B cell (primary cell): ENCODE measurements at regions not wholly inside any gene's neighbourhood (a gene's known extent, or its start where the extent isn't known, plus 50 kb on each side); places are given as distances from the start of the nearest gene placed in this dataset.

ENCODE experiments used
- ATAC-seq: fragments of 200-7000 bp; cut with Tn5 transposase; one replicate; pipeline ENCODE4 v1.10.0; 2021; ENCODE audit warnings: low read depth, mild to moderate bottlenecking, moderate number of reproducible peaks, moderate library complexity
- CTCF ChIA-PET: fragments of 350-600 bp; sonication (Branson Sonifier 250); formaldehyde crosslinking; loops from one replicate; lab custom pipeline; 2021; ENCODE audit warnings: antibody characterized with exemption, inconsistent platforms; lab: Charles Lee
- POLR2A ChIA-PET: fragments of 350-600 bp; sonication (Branson Sonifier 250); formaldehyde crosslinking; loops from one replicate; lab custom pipeline; 2021; ENCODE audit warnings: antibody characterized with exemption; lab: Charles Lee
- DNase-seq: peaks from one replicate; pipeline ENCODE4 v3.0.0; 2013
- H2AFZ ChIP-seq: 2 replicates; pipeline ENCODE4 v1.6.1; 2012; ENCODE audit warnings: mild to moderate bottlenecking, low read depth, low read length; ENCODE audit not compliant: insufficient read depth, poor library complexity, severe bottlenecking
- H3K27ac ChIP-seq, 2 donors: 1 replicate in 1 of 2; 2 replicates in 1 of 2; pipeline ENCODE4 v1.5.1; 2012 to 2013; ENCODE audit warnings: low read length in 2 of 2, mild to moderate bottlenecking in 2 of 2, moderate library complexity in 1 of 2
- H3K27me3 ChIP-seq, 4 experiments: fragments of 200-600 bp in 1 of 4; sonication (generic) in 1 of 4; replicated peaks in 1 of 4; 1 replicate in 2 of 4; 2 replicates in 2 of 4; pipeline versions ENCODE4 v1.6.1 to v1.7.0; 2013 to 2016; ENCODE audit warnings: low read length in 3 of 4, mild to moderate bottlenecking in 2 of 4, mixed read lengths in 1 of 4, moderate library complexity in 1 of 4; ENCODE audit not compliant: insufficient read depth in 4 of 4, control insufficient read depth in 3 of 4; ENCODE audit errors: control extremely low read depth in 1 of 4
- H3K36me3 ChIP-seq, 2 experiments: replicated peaks in 1 of 2; 1 replicate in 1 of 2; 2 replicates in 1 of 2; pipeline versions ENCODE4 v1.6.1 to v1.7.1; 2013; ENCODE audit warnings: low read length in 1 of 2; ENCODE audit not compliant: insufficient read depth in 2 of 2, control insufficient read depth in 1 of 2; ENCODE audit errors: control extremely low read depth in 1 of 2, extremely low read depth in 1 of 2
- H3K4me1 ChIP-seq, 2 donors: fragments of 200-600 bp in 1 of 2; sonication (generic) in 1 of 2; 1 replicate in 1 of 2; 2 replicates in 1 of 2; pipeline versions ENCODE4 v1.5.1 to v1.6.1; 2013 to 2017; ENCODE audit warnings: low read length in 2 of 2; ENCODE audit not compliant: control insufficient read depth in 2 of 2, insufficient read depth in 2 of 2
- H3K4me2 ChIP-seq: replicated peaks from 2 replicates; pipeline ENCODE3; 2012; ENCODE audit warnings: mild to moderate bottlenecking, low read depth, low read length; ENCODE audit not compliant: poor library complexity, severe bottlenecking
- H3K4me3 ChIP-seq, 5 experiments: fragments of 200-600 bp in 1 of 5; sonication (generic) in 1 of 5; 1 replicate in 3 of 5; 2 replicates in 2 of 5; pipeline versions ENCODE4 v1.5.1 to v1.7.0; 2011 to 2016; ENCODE audit warnings: low read length in 4 of 5, mild to moderate bottlenecking in 4 of 5, low read depth in 2 of 5, control low read depth in 1 of 5, moderate library complexity in 1 of 5; ENCODE audit not compliant: insufficient read depth in 1 of 5; ENCODE audit errors: control extremely low read depth in 1 of 5, extremely low read depth in 1 of 5
- H3K79me2 ChIP-seq: fragments of 200-600 bp; sonication (generic); one replicate; pipeline ENCODE4 v1.6.0; 2016; ENCODE audit warnings: low read length; ENCODE audit not compliant: control insufficient read depth, insufficient read depth
- H3K9ac ChIP-seq: fragments of 200-600 bp; sonication (generic); 2 replicates; pipeline ENCODE4 v1.6.1; 2017; ENCODE audit warnings: mild to moderate bottlenecking, low read length, moderate library complexity
- H3K9me3 ChIP-seq, 3 donors: one replicate each; pipeline versions ENCODE4 v1.6.1 to v1.7.1; 2013; ENCODE audit warnings: low read length in 2 of 3; ENCODE audit not compliant: control insufficient read depth in 2 of 3, insufficient read depth in 1 of 3; ENCODE audit errors: control extremely low read depth in 1 of 3
- H4K20me1 ChIP-seq: 2 replicates; pipeline ENCODE4 v1.6.0; 2012; ENCODE audit warnings: mild to moderate bottlenecking, low read length; ENCODE audit not compliant: insufficient read depth, control insufficient read depth, poor library complexity, severe bottlenecking
- H3K27ac Mint-ChIP-seq: one replicate; pipeline ENCODE4 v1.8.0; 2021; ENCODE audit warnings: mixed read lengths
- H3K27me3 Mint-ChIP-seq: one replicate; pipeline ENCODE4 v1.8.0; 2021; ENCODE audit warnings: mixed read lengths
- H3K4me1 Mint-ChIP-seq: one replicate; pipeline ENCODE4 v1.8.0; 2021; ENCODE audit warnings: mixed read lengths
- H3K4me3 Mint-ChIP-seq: one replicate; pipeline ENCODE4 v1.8.0; 2021; ENCODE audit warnings: mixed read lengths
- H3K9me3 Mint-ChIP-seq: one replicate; pipeline ENCODE4 v1.8.0; 2022; ENCODE audit warnings: mixed read lengths; ENCODE audit not compliant: insufficient read depth
- CTCF ChIP-seq: fragments of 200-600 bp; IDR thresholded peaks from one replicate; pipeline ENCODE4 v1.8.0; 2022; ENCODE audit warnings: antibody characterized with exemption, mild to moderate bottlenecking
- EZH2 ChIP-seq: IDR thresholded peaks from 2 replicates; pipeline ENCODE4 v1.6.1; 2012; ENCODE audit warnings: borderline replicate concordance, low read depth, mild to moderate bottlenecking, moderate library complexity, low read length; ENCODE audit not compliant: insufficient read depth, poor library complexity, severe bottlenecking
- WGBS: methylation state at CpG from one replicate; pipeline ENCODE4 v1.1.5; 2013; ENCODE audit warnings: missing lambda C conversion rate; ENCODE audit not compliant: insufficient coverage; 5-methylcytosine and 5-hydroxymethylcytosine counted together
- intact Hi-C: fragments of 100-400 bp; cut with micrococcal nuclease; formaldehyde crosslinking; loops from one replicate; pipeline ENCODE4 v1.10.0; 2022

- Histone ChIP-seq H3K4me1 (no peaks in the 10 kb centered on the region), H3K79me2 (no peaks in the 10 kb centered on the region), H2AFZ (no peak overlapping the region), H3K9ac (no peak overlapping the region), H3K4me3 (no peak overlapping the region), H3K27ac (no peak overlapping the region), H4K20me1 (no peaks in the 10 kb centered on the region), H3K4me2 (no peak overlapping the region), H3K36me3 (no peaks in the 10 kb centered on the region), H3K27me3 (no peaks in the 10 kb centered on the region), H3K9me3 (peaks cover 0 to 6% (median 0%) of the 10 kb centered on the region in 3 donors)
- ChIA-PET POLR2A (no interaction called here), CTCF (no interaction called here)
- intact Hi-C loops: no loop called here
- Mint-ChIP-seq H3K27ac (no peak overlapping the region), H3K27me3 (no peaks in the 10 kb centered on the region), H3K4me3 (no peak overlapping the region), H3K4me1 (no peaks in the 10 kb centered on the region), H3K9me3 (no peaks in the 10 kb centered on the region)
- TF ChIP-seq EZH2: no peak
- no peak for TF ChIP-seq CTCF
- 76% methylated on average over 13 of the region's 13 CpGs for WGBS
- ATAC-seq (no peak), DNase-seq (no peak)
Measured at GRCh38 chr12:131210506-131211339, 257.0 kb downstream of the ADGRD1 start.

GRCh38 chr12:131211340-131211938 lies 257.7 kb downstream of the ADGRD1 start:
- Histone ChIP-seq H2AFZ (no peak overlapping the region), H4K20me1 (no peaks in the 10 kb centered on the region), H3K27ac (no peak overlapping the region), H3K4me1 (no peaks in the 10 kb centered on the region), H3K9ac (no peak overlapping the region), H3K9me3 (peaks cover 0 to 6% (median 0%) of the 10 kb centered on the region in 3 donors), H3K4me3 (no peak overlapping the region), H3K79me2 (no peaks in the 10 kb centered on the region), H3K36me3 (no peaks in the 10 kb centered on the region), H3K4me2 (no peak overlapping the region), H3K27me3 (no peaks in the 10 kb centered on the region)
- Mint-ChIP-seq H3K4me3 (no peak overlapping the region), H3K9me3 (no peaks in the 10 kb centered on the region), H3K27me3 (no peaks in the 10 kb centered on the region), H3K27ac (no peak overlapping the region), H3K4me1 (no peaks in the 10 kb centered on the region)
- TF ChIP-seq EZH2 (no peak), CTCF (no peak)
- CTCF ChIA-PET: no interaction called here
- ATAC-seq (no peak), DNase-seq (no peak)
- intact Hi-C loops: no loop called here
- POLR2A ChIA-PET: no interaction called here
- 79% methylated on average over 8 of the region's 9 CpGs for WGBS
